IMR-90 (cell line): ENCODE measurements at regions not wholly inside any gene's neighbourhood (a gene's known extent, or its start where the extent isn't known, plus 50 kb on each side); places are given as distances from the start of the nearest gene placed in this dataset.

Experiments
- ATAC-seq: fragments of 200-7000 bp; cut with Tn5 transposase; 2 replicates; pipeline ENCODE4 v1.9.1; 2020; ENCODE audit warnings: low read depth, mild to moderate bottlenecking, moderate library complexity
- BruUV-seq: library from RNA; stranded (reverse); fragments of 400-500 nt; replicated peaks from 2 replicates; lab custom pipeline; 2021; lab: Mats Ljungman, UMichigan
- CTCF ChIA-PET: fragments of 300-600 bp; formaldehyde crosslinking; extraction: SDS; loops from one replicate; lab custom pipeline; 2021; ENCODE audit warnings: antibody characterized with exemption; lab: Yijun Ruan, JAX
- POLR2A ChIA-PET: fragments of 300-600 bp; sonication (Branson Sonifier 250); formaldehyde crosslinking; loops from one replicate; lab custom pipeline; 2022; ENCODE audit warnings: antibody characterized with exemption; ENCODE audit not compliant: unreplicated experiment; lab: Charles Lee
- DNase-seq: peaks from one replicate; pipeline ENCODE4 v3.0.0; 2013
- H2AFZ ChIP-seq: replicated peaks from 2 replicates; pipeline ENCODE3; 2013; ENCODE audit warnings: low read length, mild to moderate bottlenecking; ENCODE audit not compliant: poor library complexity
- H2AK5ac ChIP-seq: 2 replicates; pipeline ENCODE4 v1.6.1; 2013; ENCODE audit warnings: low read depth, low read length, inconsistent platforms
- H2AK9ac ChIP-seq: replicated peaks from 2 replicates; pipeline ENCODE3; 2013; ENCODE audit warnings: mild to moderate bottlenecking, low read depth, low read length, moderate library complexity; ENCODE audit not compliant: poor library complexity
- H2BK120ac ChIP-seq: 2 replicates; pipeline ENCODE4 v1.6.1; 2013; ENCODE audit warnings: low read depth, low read length, inconsistent platforms
- H2BK15ac ChIP-seq: 3 replicates; pipeline ENCODE4 v1.6.1; 2013; ENCODE audit warnings: low read depth, low read length, inconsistent platforms
- H2BK20ac ChIP-seq: 2 replicates; pipeline ENCODE4 v1.6.1; 2013; ENCODE audit warnings: low read depth, mild to moderate bottlenecking, inconsistent platforms, low read length, moderate library complexity
- H2BK5ac ChIP-seq: 2 replicates; pipeline ENCODE4 v1.6.1; 2013; ENCODE audit warnings: mild to moderate bottlenecking, low read depth, low read length, inconsistent platforms; ENCODE audit not compliant: poor library complexity, severe bottlenecking
- H3K14ac ChIP-seq: replicated peaks from 2 replicates; pipeline ENCODE4 v1.6.1; 2013; ENCODE audit warnings: low read depth, low read length, inconsistent platforms
- H3K18ac ChIP-seq: 2 replicates; pipeline ENCODE4 v1.6.1; 2013; ENCODE audit warnings: low read depth, low read length, control low read depth
- H3K23ac ChIP-seq: 2 replicates; pipeline ENCODE4 v1.6.1; 2013; ENCODE audit warnings: low read depth, low read length, inconsistent platforms
- H3K27ac ChIP-seq: 2 replicates; pipeline ENCODE4 v1.5.1; 2013; ENCODE audit warnings: mild to moderate bottlenecking, control low read depth, low read length; ENCODE audit not compliant: insufficient read depth
- H3K27me3 ChIP-seq: 2 replicates; pipeline ENCODE4 v1.6.1; 2013; ENCODE audit warnings: low read length; ENCODE audit not compliant: control insufficient read depth, insufficient read depth
- H3K36me3 ChIP-seq: 2 replicates; pipeline ENCODE4 v1.6.1; 2013; ENCODE audit warnings: low read length, mixed read lengths; ENCODE audit not compliant: control insufficient read depth, insufficient read depth
- H3K4ac ChIP-seq: 2 replicates; pipeline ENCODE4 v1.6.1; 2013; ENCODE audit warnings: low read depth, low read length, inconsistent platforms
- H3K4me1 ChIP-seq: 2 replicates; pipeline ENCODE4 v1.6.1; 2013; ENCODE audit warnings: low read length, mixed read lengths; ENCODE audit not compliant: control insufficient read depth, insufficient read depth
- H3K4me2 ChIP-seq: 2 replicates; pipeline ENCODE4 v1.6.1; 2013; ENCODE audit warnings: low read depth, mild to moderate bottlenecking, control low read depth, low read length, moderate library complexity
- H3K4me3 ChIP-seq: 2 replicates; pipeline ENCODE4 v1.5.1; 2013; ENCODE audit warnings: low read depth, mild to moderate bottlenecking, control low read depth, low read length, moderate library complexity; ENCODE audit not compliant: insufficient read depth
- H3K56ac ChIP-seq: 2 replicates; pipeline ENCODE4 v1.6.1; 2013; ENCODE audit warnings: low read length, inconsistent platforms; ENCODE audit not compliant: insufficient read depth; ENCODE audit errors: extremely low read depth
- H3K79me1 ChIP-seq, 2 experiments: 2 replicates each; pipeline ENCODE4 v1.6.1; 2013; ENCODE audit warnings: low read length in 2 of 2, inconsistent platforms in 1 of 2, low read depth in 1 of 2
- H3K9ac ChIP-seq: 2 replicates; pipeline ENCODE4 v1.6.1; 2013; ENCODE audit warnings: low read depth, low read length, control low read depth
- H3K9me1 ChIP-seq: 2 replicates; pipeline ENCODE4 v1.6.1; 2013; ENCODE audit warnings: low read length, inconsistent platforms; ENCODE audit not compliant: insufficient read depth
- H3K9me3 ChIP-seq: 2 replicates; pipeline ENCODE4 v1.6.1; 2013; ENCODE audit warnings: low read length; ENCODE audit not compliant: control insufficient read depth, insufficient read depth
- H4K20me1 ChIP-seq: 2 replicates; pipeline ENCODE4 v1.6.1; 2013; ENCODE audit warnings: low read length, inconsistent platforms; ENCODE audit not compliant: insufficient read depth
- H4K5ac ChIP-seq: 2 replicates; pipeline ENCODE4 v1.6.1; 2013; ENCODE audit warnings: mild to moderate bottlenecking, low read depth, low read length, control low read depth
- H4K8ac ChIP-seq, 2 experiments: 2 replicates each; pipeline ENCODE4 v1.6.1; 2013; ENCODE audit warnings: low read depth in 2 of 2, low read length in 2 of 2, control low read depth in 1 of 2, inconsistent platforms in 1 of 2
- H4K91ac ChIP-seq: 2 replicates; pipeline ENCODE4 v1.6.1; 2013; ENCODE audit warnings: low read depth, low read length, inconsistent platforms; ENCODE audit not compliant: insufficient read depth
- BHLHE40 ChIP-seq: fragments of 150-350 bp; IDR thresholded peaks from 2 replicates; pipeline ENCODE4 v1.6.1; 2016; ENCODE audit warnings: mild to moderate bottlenecking, low read depth, low read length
- CEBPB ChIP-seq: IDR thresholded peaks from 2 replicates; pipeline ENCODE4 v1.6.1; 2012; ENCODE audit warnings: low read depth, low read length, improper control_type of control experiment
- CHD1 ChIP-seq: IDR thresholded peaks from 2 replicates; pipeline ENCODE4 v1.6.1; 2012; ENCODE audit warnings: low read depth, low read length, improper control_type of control experiment
- FOS ChIP-seq: fragments of 150-350 bp; IDR thresholded peaks from 2 replicates; pipeline ENCODE4 v1.6.1; 2016; ENCODE audit warnings: low read depth, low read length
- MAFK ChIP-seq: IDR thresholded peaks from 2 replicates; pipeline ENCODE4 v1.6.1; 2012; ENCODE audit warnings: low read depth, low read length, improper control_type of control experiment
- MXI1 ChIP-seq: IDR thresholded peaks from 2 replicates; pipeline ENCODE4 v1.6.1; 2012; ENCODE audit warnings: low read depth, mild to moderate bottlenecking, low read length, moderate library complexity, borderline replicate concordance
- POLR2A ChIP-seq: IDR thresholded peaks from 2 replicates; pipeline ENCODE4 v1.6.1; 2012; ENCODE audit warnings: mild to moderate bottlenecking, low read depth, low read length
- RAD21 ChIP-seq: IDR thresholded peaks from 2 replicates; pipeline ENCODE4 v1.6.1; 2012; ENCODE audit warnings: low read length, improper control_type of control experiment
- RCOR1 ChIP-seq: IDR thresholded peaks from 2 replicates; pipeline ENCODE4 v1.6.1; 2012; ENCODE audit warnings: mild to moderate bottlenecking, low read length, improper control_type of control experiment; ENCODE audit not compliant: insufficient replicate concordance
- RFX5 ChIP-seq: IDR thresholded peaks from 2 replicates; pipeline ENCODE4 v1.8.0; 2012; ENCODE audit warnings: low read depth, mild to moderate bottlenecking, low read length, moderate library complexity
- WGBS, 2 experiments: methylation state at CpG; one replicate each; pipeline versions ENCODE4 v1.1.5 to v1.1.7; 2013; ENCODE audit warnings: missing lambda C conversion rate in 2 of 2; ENCODE audit not compliant: insufficient read length in 1 of 2; ENCODE audit errors: extremely low coverage in 2 of 2; 5-methylcytosine and 5-hydroxymethylcytosine counted together
- dilution Hi-C: fragments of 300-500 bp; cut with HindIII; formaldehyde crosslinking; loops from one replicate; pipeline ENCODE4 v1.14.3; 2018; ENCODE audit warnings: low sequenced_read_pairs; ENCODE audit not compliant: unreplicated experiment
- in situ Hi-C: fragments of 300-500 bp; cut with MboI; formaldehyde crosslinking; loops from 3 replicates; pipeline ENCODE4 v1.14.3; 2019; ENCODE audit warnings: low sequenced_read_pairs, inconsistent platforms, mixed read lengths
- intact Hi-C: fragments of 100-400 bp; cut with micrococcal nuclease; formaldehyde crosslinking; loops from 2 replicates; pipeline ENCODE4 v1.10.0; 2022
- TF ChIP-seq, protein P1 (sequence below): fragments of 150-350 bp; IDR thresholded peaks from 2 replicates; pipeline ENCODE4 v1.6.1; 2017; ENCODE audit warnings: mild to moderate bottlenecking, antibody characterized with exemption, low read length, low read depth
- TF ChIP-seq, protein P2 (sequence below): conservative IDR thresholded peaks from 2 replicates; pipeline ENCODE4 v1.5.1; 2012; ENCODE audit warnings: mild to moderate bottlenecking, low read depth, low read length, improper control_type of control experiment
- TF ChIP-seq, protein P3 (sequence below): fragments of 150-350 bp; IDR thresholded peaks from 2 replicates; pipeline ENCODE4 v1.6.1; 2016; ENCODE audit warnings: low read depth, mild to moderate bottlenecking, low read length, moderate library complexity, borderline replicate concordance

DNA sequence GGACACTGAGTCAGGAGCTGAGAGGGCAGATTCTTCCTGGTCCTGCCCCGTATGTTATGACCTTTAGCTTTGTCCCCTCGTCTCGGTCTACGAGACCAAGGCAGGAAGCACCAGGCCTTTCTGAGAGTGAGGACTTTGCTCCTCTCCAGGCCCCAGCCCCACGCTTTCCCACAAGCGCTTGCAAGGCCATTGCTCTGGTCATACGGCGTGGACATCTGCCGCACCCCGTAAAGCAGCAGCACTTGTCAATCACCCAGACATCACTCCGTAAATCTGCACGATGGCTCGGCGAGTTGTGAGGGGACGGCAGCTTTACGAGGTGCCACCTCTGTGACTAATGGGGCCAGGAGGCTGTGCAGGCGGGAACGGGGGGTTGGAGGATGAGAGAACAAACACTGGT lies 100.8 kb upstream of the TWIST2 start:
- H3K4ac ChIP-seq = no peak overlapping the region
- ChIA-PET CTCF (no interaction called here), POLR2A (no interaction called here)
- no peaks in the 10 kb centered on the region for H3K36me3 ChIP-seq
- TF ChIP-seq POLR2A (no peak), MXI1 (no peak), RAD21 (no peak), MAFK (no peak), CEBPB (no peak), RFX5 (no peak), CHD1 (no peak), RCOR1 (no peak), FOS (no peak), BHLHE40 (no peak)
- TF ChIP-seq, protein P1, sequence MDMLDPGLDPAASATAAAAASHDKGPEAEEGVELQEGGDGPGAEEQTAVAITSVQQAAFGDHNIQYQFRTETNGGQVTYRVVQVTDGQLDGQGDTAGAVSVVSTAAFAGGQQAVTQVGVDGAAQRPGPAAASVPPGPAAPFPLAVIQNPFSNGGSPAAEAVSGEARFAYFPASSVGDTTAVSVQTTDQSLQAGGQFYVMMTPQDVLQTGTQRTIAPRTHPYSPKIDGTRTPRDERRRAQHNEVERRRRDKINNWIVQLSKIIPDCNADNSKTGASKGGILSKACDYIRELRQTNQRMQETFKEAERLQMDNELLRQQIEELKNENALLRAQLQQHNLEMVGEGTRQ = no peak
- TF ChIP-seq, protein P2, sequence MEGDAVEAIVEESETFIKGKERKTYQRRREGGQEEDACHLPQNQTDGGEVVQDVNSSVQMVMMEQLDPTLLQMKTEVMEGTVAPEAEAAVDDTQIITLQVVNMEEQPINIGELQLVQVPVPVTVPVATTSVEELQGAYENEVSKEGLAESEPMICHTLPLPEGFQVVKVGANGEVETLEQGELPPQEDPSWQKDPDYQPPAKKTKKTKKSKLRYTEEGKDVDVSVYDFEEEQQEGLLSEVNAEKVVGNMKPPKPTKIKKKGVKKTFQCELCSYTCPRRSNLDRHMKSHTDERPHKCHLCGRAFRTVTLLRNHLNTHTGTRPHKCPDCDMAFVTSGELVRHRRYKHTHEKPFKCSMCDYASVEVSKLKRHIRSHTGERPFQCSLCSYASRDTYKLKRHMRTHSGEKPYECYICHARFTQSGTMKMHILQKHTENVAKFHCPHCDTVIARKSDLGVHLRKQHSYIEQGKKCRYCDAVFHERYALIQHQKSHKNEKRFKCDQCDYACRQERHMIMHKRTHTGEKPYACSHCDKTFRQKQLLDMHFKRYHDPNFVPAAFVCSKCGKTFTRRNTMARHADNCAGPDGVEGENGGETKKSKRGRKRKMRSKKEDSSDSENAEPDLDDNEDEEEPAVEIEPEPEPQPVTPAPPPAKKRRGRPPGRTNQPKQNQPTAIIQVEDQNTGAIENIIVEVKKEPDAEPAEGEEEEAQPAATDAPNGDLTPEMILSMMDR = no peak
- TF ChIP-seq, protein P3, sequence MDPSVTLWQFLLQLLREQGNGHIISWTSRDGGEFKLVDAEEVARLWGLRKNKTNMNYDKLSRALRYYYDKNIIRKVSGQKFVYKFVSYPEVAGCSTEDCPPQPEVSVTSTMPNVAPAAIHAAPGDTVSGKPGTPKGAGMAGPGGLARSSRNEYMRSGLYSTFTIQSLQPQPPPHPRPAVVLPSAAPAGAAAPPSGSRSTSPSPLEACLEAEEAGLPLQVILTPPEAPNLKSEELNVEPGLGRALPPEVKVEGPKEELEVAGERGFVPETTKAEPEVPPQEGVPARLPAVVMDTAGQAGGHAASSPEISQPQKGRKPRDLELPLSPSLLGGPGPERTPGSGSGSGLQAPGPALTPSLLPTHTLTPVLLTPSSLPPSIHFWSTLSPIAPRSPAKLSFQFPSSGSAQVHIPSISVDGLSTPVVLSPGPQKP = no peak
- peaks cover 6% of the 10 kb centered on the region; the same call in 1 of the 2 replicates for H3K9me3 ChIP-seq
- no peaks in the 10 kb centered on the region for H3K4me1 ChIP-seq
- no peak overlapping the region for H3K14ac ChIP-seq
- H3K79me1 ChIP-seq = no peaks in the 10 kb centered on the region
- BruUV-seq = no TSS peak
- dilution Hi-C loops (no loop called here), intact Hi-C loops (no loop called here), in situ Hi-C loops (no loop called here)
- no peaks in the 10 kb centered on the region; the same call in none of the 2 replicates for H3K27me3 ChIP-seq
- WGBS, 2 experiments = 24% methylated on average over 4 of the region's 18 CpGs; no CpG with 5 or more reads in 1 of the 2 experiments
- H4K91ac ChIP-seq = no peak overlapping the region
- ATAC-seq = no peak
- H3K56ac ChIP-seq = no peak overlapping the region
- no peak for DNase-seq
- H3K23ac ChIP-seq = no peak overlapping the region
- no peak overlapping the region for H3K18ac ChIP-seq
- H2BK20ac ChIP-seq = no peak overlapping the region
- no peak overlapping the region for H3K27ac ChIP-seq
- H2AFZ ChIP-seq = no peak overlapping the region
- H4K8ac ChIP-seq = no peak overlapping the region
- no peak overlapping the region for H2BK5ac ChIP-seq
- no peak overlapping the region for H2BK120ac ChIP-seq
- H2AK5ac ChIP-seq = no peak overlapping the region
- H3K4me2 ChIP-seq = no peak overlapping the region
- no peak overlapping the region for H3K9ac ChIP-seq
- H2BK15ac ChIP-seq = no peak overlapping the region
- H2AK9ac ChIP-seq = no peak overlapping the region
- H3K4me3 ChIP-seq = no peak overlapping the region
- no peaks in the 10 kb centered on the region for H4K20me1 ChIP-seq
- no peak overlapping the region for H4K5ac ChIP-seq
- H3K9me1 ChIP-seq = no peaks in the 10 kb centered on the region
